Psoas muscle (tissue), 7 donors: ENCODE measurements at regions not wholly inside any gene's neighbourhood (a gene's known extent, or its start where the extent isn't known, plus 50 kb on each side); places are given as distances from the start of the nearest gene placed in this dataset.

Source experiments
- ATAC-seq, 4 donors: fragments of 200-7000 bp; cut with Tn5 transposase; one replicate each; pipeline ENCODE4 v1.9.1; 2020; ENCODE audit warnings: moderate library complexity in 3 of 4, mild to moderate bottlenecking in 2 of 4
- DNase-seq, 2 donors: peaks; one replicate each; pipeline ENCODE4 v3.0.0-alpha.2; 2020
- H3K27ac ChIP-seq: fragments of 200-600 bp; one replicate; pipeline ENCODE4 v1.8.0; 2022
- H3K27me3 ChIP-seq, 3 donors: fragments of 200-600 bp in 1 of 3; one replicate each; pipeline versions ENCODE4 v1.6.1 to v1.8.0; 2013 to 2022; ENCODE audit warnings: low read length in 2 of 3, mild to moderate bottlenecking in 2 of 3, moderate library complexity in 1 of 3; ENCODE audit not compliant: insufficient read depth in 3 of 3
- H3K36me3 ChIP-seq, 2 donors: fragments of 200-600 bp in 1 of 2; one replicate each; pipeline versions ENCODE4 v1.6.1 to v1.8.0; 2013 to 2022; ENCODE audit warnings: low read depth in 1 of 2, mild to moderate bottlenecking in 1 of 2, moderate library complexity in 1 of 2; ENCODE audit not compliant: insufficient read depth in 1 of 2
- H3K4me1 ChIP-seq: fragments of 200-600 bp; one replicate; pipeline ENCODE4 v1.8.0; 2022
- H3K4me3 ChIP-seq: fragments of 200-600 bp; one replicate; pipeline ENCODE4 v1.8.0; 2022; ENCODE audit warnings: mild to moderate bottlenecking
- H3K9me3 ChIP-seq: fragments of 200-600 bp; one replicate; pipeline ENCODE4 v1.8.0; 2022
- CTCF ChIP-seq: fragments of 200-600 bp; IDR thresholded peaks from one replicate; pipeline ENCODE4 v1.8.0; 2022; ENCODE audit warnings: antibody characterized with exemption
- WGBS, 3 donors: extraction: QIAGEN DNeasy Blood & Tissue Kit; methylation state at CpG; one replicate each; pipeline versions ENCODE4 v1.1.6 to v1.1.7; 2013; 5-methylcytosine and 5-hydroxymethylcytosine counted together
- intact Hi-C, 2 donors: fragments of 100-400 bp; cut with DNase I; formaldehyde crosslinking; loops; one replicate each; pipeline versions ENCODE4 v1.11.0 to v1.14.2; 2022
- donor health status: healthy with polysubstance abuse.
- donor health status: DM: no; HTN: no; CAD: no; lungs with moderate emphysema.
- donor health status: Bipolar disorder and iron deficiency.
- donor health status: healthy.
- donor health status: DM: yes; HTN: yes; CAD: no.
- donor health status: DM: no; HTN: no; CAD: no.
- donor health status: DM: yes; HTN: yes; CAD: no.

- DNase-seq, result no peak
- ATAC-seq, result no peak
- WGBS, 3 donors, result 73 to 83% (median 74%) methylated on average over 1 of the region's 1 CpG
- Histone ChIP-seq H3K27ac (no peak overlapping the region), H3K27me3 (no peaks in the 10 kb centered on the region), H3K4me1 (no peaks in the 10 kb centered on the region), H3K9me3 (no peaks in the 10 kb centered on the region), H3K36me3 (no peaks in the 10 kb centered on the region), H3K4me3 (no peak overlapping the region)
- TF ChIP-seq CTCF, result no peak
- intact Hi-C loops, result loop anchor here (5.0 to 10.0 kb wide), 3 partner anchors 202 to 675 kb away; no protein-coding TSS in a partner anchor
These were observed 104.4 kb downstream of the NOL4 start for GRCh38 chr18:34120294-34120693.

- Histone ChIP-seq H3K4me3 (no peak overlapping the region), H3K27me3 (no peaks in the 10 kb centered on the region), H3K4me1 (no peaks in the 10 kb centered on the region), H3K9me3 (no peaks in the 10 kb centered on the region), H3K36me3 (no peaks in the 10 kb centered on the region), H3K27ac (no peak overlapping the region)
- intact Hi-C loops, result no loop called here
- no peak for TF ChIP-seq CTCF
- ATAC-seq (no peak), DNase-seq (no peak)
- 39 to 59% (median 46%) methylated on average over 2 of the region's 2 CpGs for WGBS, 3 donors
These were observed 107.4 kb downstream of the NOL4 start for GRCh38 chr18:34117319-34117718.

- ATAC-seq, result no peak
- Histone ChIP-seq H3K27me3 (no peaks in the 10 kb centered on the region), H3K27ac (no peak overlapping the region), H3K36me3 (no peaks in the 10 kb centered on the region), H3K4me3 (no peak overlapping the region), H3K9me3 (no peaks in the 10 kb centered on the region), H3K4me1 (no peaks in the 10 kb centered on the region)
- intact Hi-C loops, result loop anchor here in 1 of 2 donors (2.0 kb wide), 1 partner anchor 55 kb away; no protein-coding TSS in a partner anchor
- no peak for TF ChIP-seq CTCF
- WGBS, 3 donors, result 38 to 54% (median 49%) methylated on average over 5 of the region's 5 CpGs
- DNase-seq, result no peak
These were observed 109.2 kb downstream of the NOL4 start for GRCh38 chr18:34115409-34116081.

DNA sequence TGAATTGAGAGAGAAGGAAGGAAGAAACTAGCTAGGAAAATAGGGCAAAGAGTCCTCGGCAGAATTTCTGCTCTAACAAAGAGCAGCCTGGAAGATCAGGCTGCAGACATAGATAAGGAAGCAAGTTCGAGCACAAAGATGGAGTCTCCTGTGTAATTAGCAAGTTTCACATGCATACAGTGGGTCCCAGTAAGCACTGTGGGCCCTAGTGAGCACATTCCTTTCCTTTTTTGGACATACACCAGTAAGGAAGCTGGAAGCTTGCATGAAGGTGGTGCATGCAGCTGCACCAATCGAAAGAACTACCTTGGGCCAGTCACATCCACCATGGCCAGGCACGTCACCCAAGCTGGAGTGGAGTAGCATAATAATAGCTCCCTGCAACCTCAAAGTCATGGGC, 109.7 kb downstream of the NOL4 start:
- no peak overlapping the region for H3K27ac ChIP-seq
- intact Hi-C loops, result loop anchor here in 1 of 2 donors (2.0 kb wide), 1 partner anchor 56 kb away; no protein-coding TSS in a partner anchor
- DNase-seq (no peak), ATAC-seq (no peak)
- H3K27me3 ChIP-seq, result no peaks in the 10 kb centered on the region
- H3K4me3 ChIP-seq, result no peak overlapping the region
- no peak for TF ChIP-seq CTCF
- H3K36me3 ChIP-seq, result no peaks in the 10 kb centered on the region
- no peaks in the 10 kb centered on the region for H3K4me1 ChIP-seq
- no peaks in the 10 kb centered on the region for H3K9me3 ChIP-seq
- 71 to 85% (median 84%) methylated on average over 4 of the region's 4 CpGs for WGBS, 3 donors

- Histone ChIP-seq H3K4me1 (no peaks in the 10 kb centered on the region), H3K27ac (no peak overlapping the region), H3K9me3 (no peaks in the 10 kb centered on the region), H3K36me3 (no peaks in the 10 kb centered on the region), H3K27me3 (no peaks in the 10 kb centered on the region), H3K4me3 (no peak overlapping the region)
- no peak for DNase-seq
- intact Hi-C loops, result no loop called here
- no peak for ATAC-seq
- no peak for TF ChIP-seq CTCF
These were observed 116.5 kb downstream of the NOL4 start for GRCh38 chr18:34108206-34108605.
